ENCODE measurements at regions not wholly inside any gene's neighbourhood (a gene's known extent, or its start where the extent isn't known, plus 50 kb on each side); places are given as distances from the start of the nearest gene placed in this dataset.

GRCh38 chr13:99041788-99042187 is 63.9 kb upstream of the DOCK9 start:
- ChIA-PET POLR2A (no interaction called here), CTCF (ENCODE audit: low intra/inter-chr PET ratio, low total read pairs) (no interaction called here)
- Histone ChIP-seq H3K4me2 (ENCODE audit: low read depth, low read length) (no peak overlapping the region), H3K4me3 (replicated peaks in 1 of 3; ENCODE audit: insufficient read depth in 1 of 3, low read depth in 2 of 3, low read length in 3 of 3) (no peak overlapping the region), H3K9me3 (ENCODE audit: low read length) (no peaks in the 10 kb centered on the region), H3K9ac (ENCODE audit: insufficient read depth, low read depth, low read length) (no peak overlapping the region), H2AFZ (ENCODE audit: low read length) (no peak overlapping the region), H4K20me1 (ENCODE audit: insufficient read depth, low read length) (no peaks in the 10 kb centered on the region), H3K4me1 (ENCODE audit: insufficient read depth, low read length) (no peaks in the 10 kb centered on the region), H3K27me3 (ENCODE audit: control insufficient read depth in 1 of 2, insufficient read depth in 2 of 2, low read length in 2 of 2) (no peaks in the 10 kb centered on the region), H3K36me3 (replicated peaks in 1 of 2; ENCODE audit: control insufficient read depth in 1 of 2, insufficient read depth in 2 of 2, low read length in 2 of 2) (no peaks in the 10 kb centered on the region), H3K27ac (ENCODE audit: extremely low read length, insufficient read depth, low read length) (no peak overlapping the region), H3K79me2 (ENCODE audit: insufficient read depth, low read length) (no peaks in the 10 kb centered on the region)
- intact Hi-C loops (cut with micrococcal nuclease; ENCODE audit: unreplicated experiment): no loop called here
- no TSS peak for BruUV-seq (replicated peaks)
- ATAC-seq (no peak), DNase-seq (ENCODE audit: low spot score) (no peak), FAIRE-seq (no peak)
- in situ Hi-C loops (cut with HindIII; ENCODE audit: extremely low pct_ligation_motif_present, low pct_unique_long_range_greater_than_20kb): no loop called here
- no peak for TF ChIP-seq GTF3A (CRISPR knock-in tag; conservative IDR thresholded peaks at IDR 0.05)
- TF ChIP-seq ZNF746 (CRISPR knock-in tag; IDR thresholded peaks at IDR 0.05): no peak
- TF ChIP-seq HNRNPH1 (optimal IDR thresholded peaks at IDR 0.05; ENCODE audit: low read depth, low read length): no peak
- TF ChIP-seq ZNF652 (CRISPR knock-in tag; IDR thresholded peaks at IDR 0.05; ENCODE audit: borderline replicate concordance, low read depth): no peak
- no peak for TF ChIP-seq THAP11 (CRISPR knock-in tag; IDR thresholded peaks at IDR 0.05)
- TF ChIP-seq ZFP37 (CRISPR knock-in tag; IDR thresholded peaks at IDR 0.05; ENCODE audit: borderline replicate concordance): no peak
- no peak for TF ChIP-seq ZNF605 (CRISPR knock-in tag; IDR thresholded peaks at IDR 0.05)
- WGBS (ENCODE audit: low lambda C conversion rate): 84% methylated on average over 5 of the region's 5 CpGs

GRCh38 chr13:99042521-99043250 is 64.8 kb upstream of the DOCK9 start:
- FAIRE-seq: no peak

More at GRCh38 chr13:99042521-99043250, 64.8 kb upstream of the DOCK9 start:
- Histone ChIP-seq H3K27me3 (ENCODE audit: control insufficient read depth in 1 of 2, insufficient read depth in 2 of 2, low read length in 2 of 2) (no peaks in the 10 kb centered on the region), H3K9me3 (ENCODE audit: low read length) (no peaks in the 10 kb centered on the region), H3K79me2 (ENCODE audit: insufficient read depth, low read length) (no peaks in the 10 kb centered on the region), H2AFZ (ENCODE audit: low read length) (no peak overlapping the region), H3K9ac (ENCODE audit: insufficient read depth, low read depth, low read length) (no peak overlapping the region), H3K4me1 (ENCODE audit: insufficient read depth, low read length) (no peaks in the 10 kb centered on the region), H3K4me2 (ENCODE audit: low read depth, low read length) (no peak overlapping the region), H3K4me3 (replicated peaks in 1 of 3; ENCODE audit: insufficient read depth in 1 of 3, low read depth in 2 of 3, low read length in 3 of 3) (no peak overlapping the region), H4K20me1 (ENCODE audit: insufficient read depth, low read length) (no peaks in the 10 kb centered on the region), H3K36me3 (replicated peaks in 1 of 2; ENCODE audit: control insufficient read depth in 1 of 2, insufficient read depth in 2 of 2, low read length in 2 of 2) (no peaks in the 10 kb centered on the region), H3K27ac (ENCODE audit: extremely low read length, insufficient read depth, low read length) (no peak overlapping the region)
- no TSS peak for BruUV-seq (replicated peaks)
- CTCF ChIA-PET (ENCODE audit: low intra/inter-chr PET ratio, low total read pairs): no interaction called here
- DNase-seq (ENCODE audit: low spot score): no peak
- no peak for TF ChIP-seq ZNF34 (CRISPR knock-in tag; IDR thresholded peaks at IDR 0.05; ENCODE audit: borderline replicate concordance)
- TF ChIP-seq NR2C2 (CRISPR knock-in tag; IDR thresholded peaks at IDR 0.05; ENCODE audit: borderline replicate concordance): no peak
- no peak for TF ChIP-seq SRSF9 (IDR thresholded peaks at IDR 0.05; ENCODE audit: borderline replicate concordance, insufficient read depth, low read depth, low read length, poor library complexity, severe bottlenecking)
- no peak for TF ChIP-seq HES4 (CRISPR knock-in tag; IDR thresholded peaks at IDR 0.05; ENCODE audit: borderline replicate concordance)
- no peak for TF ChIP-seq CBX2 (IDR thresholded peaks at IDR 0.05; ENCODE audit: low read depth, low read length)
- TF ChIP-seq CBX2 (CRISPR knock-in tag; IDR thresholded peaks at IDR 0.05; ENCODE audit: low read depth): no peak
- TF ChIP-seq THAP9 (CRISPR knock-in tag; IDR thresholded peaks at IDR 0.05; ENCODE audit: borderline replicate concordance): no peak
- TF ChIP-seq YY1 (IDR thresholded peaks at IDR 0.05; ENCODE audit: insufficient read depth, insufficient replicate concordance, low read depth, low read length): no peak
- POLR2A ChIA-PET: no interaction called here
- ATAC-seq: no peak; the same call in 2 of the 3 replicates
- 60% methylated on average over 4 of the region's 4 CpGs for WGBS (ENCODE audit: low lambda C conversion rate)
- intact Hi-C loops (cut with micrococcal nuclease; ENCODE audit: unreplicated experiment): no loop called here
- in situ Hi-C loops (cut with HindIII; ENCODE audit: extremely low pct_ligation_motif_present, low pct_unique_long_range_greater_than_20kb): no loop called here

Measured in HepG2 (cell line).